ENCODE measurements at regions not wholly inside any gene's neighbourhood (a gene's known extent, or its start where the extent isn't known, plus 50 kb on each side); places are given as distances from the start of the nearest gene placed in this dataset.

DNA sequence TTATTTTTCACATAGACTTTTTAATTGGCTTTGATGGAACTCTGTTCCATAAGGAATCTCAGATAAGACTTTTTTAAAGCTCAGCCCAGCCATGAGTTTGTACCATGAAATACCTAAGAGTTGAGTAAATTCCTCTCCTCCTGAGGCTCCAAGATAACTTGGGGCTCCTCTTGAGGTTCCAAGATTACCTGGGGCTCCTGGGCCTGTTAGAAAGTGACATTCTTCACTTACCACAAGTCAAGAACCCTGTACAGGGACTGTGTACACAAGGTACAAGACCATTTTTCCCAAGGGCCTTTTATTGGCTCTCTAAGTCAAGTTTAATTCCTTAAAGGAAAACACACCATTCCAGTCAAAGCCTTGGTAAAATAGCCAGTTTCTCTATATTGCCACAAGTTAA is 111.3 kb upstream of the PRR20G start:
- Histone ChIP-seq H3K36me3 (ENCODE audit: control insufficient read depth, insufficient read depth, low read length) (no peaks in the 10 kb centered on the region), H3K9me3 (no peaks in the 10 kb centered on the region), H3K27me3 (replicated peaks; ENCODE audit: control insufficient read depth, insufficient read depth, low read length) (no peaks in the 10 kb centered on the region), H3K4me3 (ENCODE audit: low read depth, low read length) (no peak overlapping the region), H3K4me1 (peaks cover 30% of the 10 kb centered on the region)
- Mint-ChIP-seq H3K36me3 (ENCODE audit: insufficient read depth, unreplicated experiment) (no peaks in the 10 kb centered on the region), H3K9me3 (ENCODE audit: unreplicated experiment) (no peaks in the 10 kb centered on the region), H3K27me3 (ENCODE audit: insufficient read depth, unreplicated experiment) (no peaks in the 10 kb centered on the region), H3K4me1 (ENCODE audit: low read depth, unreplicated experiment) (peaks cover 9% of the 10 kb centered on the region), H3K4me3 (ENCODE audit: unreplicated experiment) (no peak overlapping the region), H3K27ac (ENCODE audit: unreplicated experiment) (no peak overlapping the region)
- intact Hi-C loops (cut with micrococcal nuclease; ENCODE audit: unreplicated experiment), result no loop called here
- CTCF ChIA-PET, result no interaction called here
- POLR2A ChIA-PET, result no interaction called here
- DNase-seq, result no peak
- no peak for TF ChIP-seq CTCF (IDR thresholded peaks at IDR 0.05; ENCODE audit: insufficient read depth in 1 of 2, low read depth in 1 of 2, low read length in 1 of 2, severe bottlenecking in 1 of 2, unreplicated experiment in 1 of 2)
- no TSS peak for BruUV-seq (replicated peaks)

DNA sequence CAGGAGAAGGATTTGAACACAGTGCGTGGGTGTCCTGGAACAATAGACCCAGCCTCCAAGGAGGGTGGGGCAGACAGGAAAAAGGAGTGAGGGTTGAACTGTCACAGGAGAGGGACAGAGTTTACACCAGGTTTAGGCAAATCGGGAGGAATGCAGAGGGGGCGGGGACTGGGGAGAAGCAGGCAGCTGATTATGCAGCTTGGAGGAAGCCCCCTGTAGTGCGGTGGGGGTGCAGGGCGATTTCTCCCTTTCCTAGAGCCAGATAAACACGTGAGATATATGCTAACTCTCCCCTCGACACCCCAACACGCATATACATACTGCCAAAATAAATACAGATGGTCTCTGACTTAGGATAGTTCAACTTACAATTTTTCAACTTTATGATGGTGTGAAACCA is 108.6 kb upstream of the PRR20G start:
- Mint-ChIP-seq H3K4me3 (ENCODE audit: unreplicated experiment) (no peak overlapping the region), H3K27me3 (ENCODE audit: insufficient read depth, unreplicated experiment) (peaks cover 4% of the 10 kb centered on the region), H3K9me3 (ENCODE audit: unreplicated experiment) (no peaks in the 10 kb centered on the region), H3K27ac (ENCODE audit: unreplicated experiment) (no peak overlapping the region), H3K4me1 (ENCODE audit: low read depth, unreplicated experiment) (peaks cover 9% of the 10 kb centered on the region), H3K36me3 (ENCODE audit: insufficient read depth, unreplicated experiment) (no peaks in the 10 kb centered on the region)
- CTCF ChIA-PET, result no interaction called here
- no peak for TF ChIP-seq CTCF (IDR thresholded peaks at IDR 0.05; ENCODE audit: insufficient read depth in 1 of 2, low read depth in 1 of 2, low read length in 1 of 2, severe bottlenecking in 1 of 2, unreplicated experiment in 1 of 2)
- peaks cover 20% of the 10 kb centered on the region for H3K4me1 ChIP-seq
- no peaks in the 10 kb centered on the region for H3K27me3 ChIP-seq (replicated peaks; ENCODE audit: control insufficient read depth, insufficient read depth, low read length)
- H3K9me3 ChIP-seq, result no peaks in the 10 kb centered on the region
- BruUV-seq (replicated peaks), result no TSS peak
- POLR2A ChIA-PET, result no interaction called here
- intact Hi-C loops (cut with micrococcal nuclease; ENCODE audit: unreplicated experiment), result no loop called here
- DNase-seq, result no peak
- H3K4me3 ChIP-seq (ENCODE audit: low read depth, low read length), result no peak overlapping the region
- no peaks in the 10 kb centered on the region for H3K36me3 ChIP-seq (ENCODE audit: control insufficient read depth, insufficient read depth, low read length)

GRCh38 chr3:127395663-127396355 is 108.0 kb upstream of the PRR20G start:
- Mint-ChIP-seq H3K4me1 (ENCODE audit: low read depth, unreplicated experiment) (peaks cover 9% of the 10 kb centered on the region), H3K4me3 (ENCODE audit: unreplicated experiment) (no peak overlapping the region), H3K9me3 (ENCODE audit: unreplicated experiment) (no peaks in the 10 kb centered on the region), H3K27me3 (ENCODE audit: insufficient read depth, unreplicated experiment) (peaks cover 4% of the 10 kb centered on the region), H3K36me3 (ENCODE audit: insufficient read depth, unreplicated experiment) (no peaks in the 10 kb centered on the region), H3K27ac (ENCODE audit: unreplicated experiment) (peak overlapping the region; percentile 9)
- Histone ChIP-seq H3K4me1 (peaks cover 20% of the 10 kb centered on the region), H3K4me3 (ENCODE audit: low read depth, low read length) (no peak overlapping the region), H3K36me3 (ENCODE audit: control insufficient read depth, insufficient read depth, low read length) (no peaks in the 10 kb centered on the region), H3K27me3 (replicated peaks; ENCODE audit: control insufficient read depth, insufficient read depth, low read length) (no peaks in the 10 kb centered on the region), H3K9me3 (no peaks in the 10 kb centered on the region)
- ChIA-PET CTCF (interaction anchor here (0.6 kb wide), 1 partner anchor 399 kb away, joined by 3 read pairs; no protein-coding TSS in a partner anchor), POLR2A (no interaction called here)
- DNase-seq, result no peak
- no TSS peak for BruUV-seq (replicated peaks)
- no peak for TF ChIP-seq CTCF (IDR thresholded peaks at IDR 0.05; ENCODE audit: insufficient read depth in 1 of 2, low read depth in 1 of 2, low read length in 1 of 2, severe bottlenecking in 1 of 2, unreplicated experiment in 1 of 2)
- intact Hi-C loops (cut with micrococcal nuclease; ENCODE audit: unreplicated experiment), result no loop called here

Measured in Caco-2 (cell line).